ENCODE measurements at regions not wholly inside any gene's neighbourhood (a gene's known extent, or its start where the extent isn't known, plus 50 kb on each side); places are given as distances from the start of the nearest gene placed in this dataset.

DNA sequence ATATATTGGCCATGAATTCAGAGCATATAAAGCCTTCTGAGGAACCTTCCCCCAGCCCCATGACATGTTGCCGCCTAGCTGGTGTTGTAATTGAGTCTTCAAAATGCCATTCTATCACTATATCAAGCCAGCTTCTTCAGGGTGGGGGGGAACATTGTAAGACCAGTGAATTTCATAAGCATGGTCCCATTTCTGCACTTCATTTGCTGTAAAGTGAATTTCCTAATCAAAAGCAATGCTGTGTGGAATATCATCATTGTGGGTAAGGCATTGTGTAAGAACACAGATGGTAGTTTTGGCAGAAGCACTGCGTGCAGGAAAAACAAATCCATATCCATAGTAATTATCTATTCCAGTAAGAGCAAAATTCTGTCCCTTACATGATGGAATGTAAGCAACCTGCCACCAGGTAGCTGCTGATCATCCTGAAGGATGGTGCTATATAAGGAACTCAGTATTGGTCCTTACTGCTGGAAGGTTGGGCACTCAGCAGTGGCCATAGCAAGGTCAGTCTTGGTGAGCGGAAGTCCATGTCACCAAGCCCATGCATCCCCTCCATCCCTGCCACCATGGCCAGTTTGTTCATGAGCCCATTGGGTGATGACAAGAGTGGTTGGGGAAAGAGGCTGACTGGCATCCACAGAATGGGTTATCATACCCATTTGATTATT is 159.4 kb downstream of the COPS8 start:
- TF ChIP-seq, protein P1, sequence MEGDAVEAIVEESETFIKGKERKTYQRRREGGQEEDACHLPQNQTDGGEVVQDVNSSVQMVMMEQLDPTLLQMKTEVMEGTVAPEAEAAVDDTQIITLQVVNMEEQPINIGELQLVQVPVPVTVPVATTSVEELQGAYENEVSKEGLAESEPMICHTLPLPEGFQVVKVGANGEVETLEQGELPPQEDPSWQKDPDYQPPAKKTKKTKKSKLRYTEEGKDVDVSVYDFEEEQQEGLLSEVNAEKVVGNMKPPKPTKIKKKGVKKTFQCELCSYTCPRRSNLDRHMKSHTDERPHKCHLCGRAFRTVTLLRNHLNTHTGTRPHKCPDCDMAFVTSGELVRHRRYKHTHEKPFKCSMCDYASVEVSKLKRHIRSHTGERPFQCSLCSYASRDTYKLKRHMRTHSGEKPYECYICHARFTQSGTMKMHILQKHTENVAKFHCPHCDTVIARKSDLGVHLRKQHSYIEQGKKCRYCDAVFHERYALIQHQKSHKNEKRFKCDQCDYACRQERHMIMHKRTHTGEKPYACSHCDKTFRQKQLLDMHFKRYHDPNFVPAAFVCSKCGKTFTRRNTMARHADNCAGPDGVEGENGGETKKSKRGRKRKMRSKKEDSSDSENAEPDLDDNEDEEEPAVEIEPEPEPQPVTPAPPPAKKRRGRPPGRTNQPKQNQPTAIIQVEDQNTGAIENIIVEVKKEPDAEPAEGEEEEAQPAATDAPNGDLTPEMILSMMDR (IDR thresholded peaks at IDR 0.05), result no peak
- H3K9me3 ChIP-seq, result peaks cover 9% of the 10 kb centered on the region
- H3K4me3 ChIP-seq (ENCODE audit: low read depth in 1 of 2, low read length in 1 of 2), result no peak overlapping the region
- peaks cover 11 to 18% of the 10 kb centered on the region in 2 experiments for H3K4me1 ChIP-seq (ENCODE audit: control insufficient read depth in 1 of 2, insufficient read depth in 1 of 2, low read depth in 1 of 2, low read length in 1 of 2)
- H3K36me3 ChIP-seq, result no peaks in the 10 kb centered on the region
- H3K27ac ChIP-seq, result no peak overlapping the region
- H3K27me3 ChIP-seq, result no peaks in the 10 kb centered on the region

DNA sequence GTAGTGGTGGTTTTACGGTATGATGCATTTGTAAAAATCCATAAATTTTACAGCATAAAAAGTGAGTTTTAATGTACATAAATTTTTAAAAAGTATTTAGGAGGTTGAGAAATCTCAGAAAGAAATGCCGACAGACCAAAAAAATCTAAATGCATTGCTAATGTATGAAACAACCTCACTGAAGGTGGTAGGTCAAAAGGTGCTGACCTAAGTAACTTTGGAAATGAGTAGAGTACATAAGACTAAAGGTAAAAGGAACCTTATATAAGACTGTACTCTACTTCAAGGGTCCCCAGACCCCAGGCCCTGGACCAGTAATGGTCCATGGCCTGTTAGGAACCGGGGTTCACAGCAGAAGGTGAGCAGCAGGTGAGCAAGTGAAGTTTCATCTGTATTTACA is 163.4 kb downstream of the COL6A3 start:
- Histone ChIP-seq H3K4me1 (ENCODE audit: control insufficient read depth in 1 of 2, insufficient read depth in 1 of 2, low read depth in 1 of 2, low read length in 1 of 2) (peaks cover 0 to 5% of the 10 kb centered on the region in 2 experiments), H3K9me3 (no peaks in the 10 kb centered on the region), H3K27me3 (no peaks in the 10 kb centered on the region), H3K4me3 (ENCODE audit: low read depth in 1 of 2, low read length in 1 of 2) (no peak overlapping the region), H3K27ac (no peak overlapping the region), H3K36me3 (no peaks in the 10 kb centered on the region)
- TF ChIP-seq, protein P1 (IDR thresholded peaks at IDR 0.05), result no peak

DNA sequence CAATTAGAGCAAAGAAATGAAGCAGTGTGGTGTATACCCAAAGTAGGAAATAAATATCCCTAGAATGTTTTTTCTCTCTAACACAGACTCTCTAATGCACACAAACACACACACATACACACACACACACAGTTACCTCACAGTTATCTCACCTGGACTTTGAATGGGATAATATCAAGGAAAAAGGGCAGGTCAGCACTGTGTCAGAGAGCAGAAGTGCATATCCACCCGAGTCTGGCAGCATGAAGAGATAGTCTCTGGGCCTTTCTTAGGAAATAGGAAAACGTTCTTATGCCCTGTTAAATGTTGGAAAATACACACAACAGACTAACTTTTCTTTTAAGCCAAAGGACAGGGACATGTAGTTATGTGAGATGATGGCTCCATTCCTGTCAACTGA is 162.0 kb downstream of the COL6A3 start:
- TF ChIP-seq, protein P1 (IDR thresholded peaks at IDR 0.05), result no peak
- Histone ChIP-seq H3K4me3 (ENCODE audit: low read depth in 1 of 2, low read length in 1 of 2) (no peak overlapping the region), H3K27me3 (no peaks in the 10 kb centered on the region), H3K4me1 (ENCODE audit: control insufficient read depth in 1 of 2, insufficient read depth in 1 of 2, low read depth in 1 of 2, low read length in 1 of 2) (no peaks in the 10 kb centered on the region), H3K36me3 (no peaks in the 10 kb centered on the region), H3K27ac (no peak overlapping the region), H3K9me3 (no peaks in the 10 kb centered on the region)

DNA sequence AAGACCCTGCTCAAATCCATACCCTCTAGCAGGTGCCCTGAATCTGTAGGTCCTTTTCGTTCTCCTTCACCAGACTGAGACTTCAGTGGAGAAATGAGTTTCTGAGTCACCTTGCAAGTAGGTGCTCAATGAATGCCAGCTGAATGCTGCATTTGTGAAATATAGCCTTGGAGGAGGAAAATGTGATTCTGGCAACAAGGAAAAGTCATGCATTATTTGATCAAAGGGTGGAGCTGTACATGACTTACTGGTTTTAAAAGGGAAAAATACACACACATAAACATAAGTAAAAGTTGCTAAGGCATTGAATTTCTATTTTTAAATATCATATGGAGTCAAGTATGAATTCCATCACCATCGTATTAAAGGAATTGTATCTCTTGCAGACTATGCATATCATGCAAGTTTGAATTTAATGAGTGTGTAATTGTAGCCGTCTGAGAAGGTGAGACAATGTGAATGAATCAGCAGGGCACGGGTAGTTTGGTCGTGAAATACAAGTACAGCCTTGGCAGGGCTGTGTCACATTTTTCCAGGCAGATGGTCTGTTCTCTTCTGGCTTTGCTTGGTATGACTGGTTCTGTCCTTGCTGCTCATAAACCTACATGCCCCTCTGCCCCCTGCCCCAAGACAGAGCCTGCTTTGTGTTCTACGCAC is 160.8 kb downstream of the COL6A3 start:
- TF ChIP-seq, protein P1 (IDR thresholded peaks at IDR 0.05), result no peak
- no peak overlapping the region for H3K4me3 ChIP-seq (ENCODE audit: low read depth in 1 of 2, low read length in 1 of 2)
- H3K27ac ChIP-seq, result no peak overlapping the region
- H3K36me3 ChIP-seq, result no peaks in the 10 kb centered on the region
- no peaks in the 10 kb centered on the region for H3K27me3 ChIP-seq
- H3K4me1 ChIP-seq (ENCODE audit: control insufficient read depth in 1 of 2, insufficient read depth in 1 of 2, low read depth in 1 of 2, low read length in 1 of 2), result peaks cover 2 to 5% of the 10 kb centered on the region in 2 experiments
- H3K9me3 ChIP-seq, result no peaks in the 10 kb centered on the region

DNA sequence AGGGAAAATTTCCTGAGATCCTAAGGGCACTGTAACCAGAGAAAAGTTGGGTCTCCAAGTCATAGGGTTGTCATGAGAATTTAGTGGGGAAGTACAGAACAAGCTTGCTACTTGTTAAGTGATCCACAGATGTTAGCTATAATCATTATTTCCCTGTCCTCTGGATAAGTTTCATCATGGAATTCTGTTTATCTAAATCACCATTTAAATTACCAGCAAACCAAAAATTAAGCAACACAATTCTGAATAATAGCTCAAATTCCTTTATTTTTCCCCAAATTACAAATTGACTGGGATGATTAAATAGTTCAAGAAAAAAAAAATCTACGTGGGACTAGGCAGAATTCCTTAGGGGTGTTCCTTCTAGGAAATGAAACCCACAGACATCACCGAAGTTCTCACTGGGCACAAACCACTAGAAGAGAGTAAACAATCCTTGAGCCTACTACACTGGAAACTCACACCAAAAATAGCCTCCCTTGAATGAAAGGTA is 159.5 kb downstream of the COL6A3 start:
- TF ChIP-seq, protein P1 (IDR thresholded peaks at IDR 0.05), result no peak
- peaks cover 9 to 17% of the 10 kb centered on the region in 2 experiments for H3K4me1 ChIP-seq (ENCODE audit: control insufficient read depth in 1 of 2, insufficient read depth in 1 of 2, low read depth in 1 of 2, low read length in 1 of 2)
- H3K36me3 ChIP-seq, result no peaks in the 10 kb centered on the region
- H3K27me3 ChIP-seq, result no peaks in the 10 kb centered on the region
- no peaks in the 10 kb centered on the region for H3K9me3 ChIP-seq
- no peak overlapping the region for H3K27ac ChIP-seq
- no peak overlapping the region for H3K4me3 ChIP-seq (ENCODE audit: low read depth in 1 of 2, low read length in 1 of 2)
